ENCODE measurements at regions not wholly inside any gene's neighbourhood (a gene's known extent, or its start where the extent isn't known, plus 50 kb on each side); places are given as distances from the start of the nearest gene placed in this dataset.
A peak's percentile ranks its signal among the peaks of the same experiment; 100 is the strongest.

GRCh38 chr6:100230953-100231316 lies 233.8 kb downstream of the SIM1 start:
- peak; percentile 68 for FAIRE-seq
- peak; percentile 95 for DNase-seq (ENCODE audit: low read depth)
- H3K27me3 ChIP-seq (ENCODE audit: control insufficient read depth, insufficient read depth, low read length) = no peaks in the 10 kb centered on the region

GRCh38 chr6:100230115-100230952 lies 234.4 kb downstream of the SIM1 start:
- Histone ChIP-seq H3K4me3 (ENCODE audit: low read depth, low read length) (no peak overlapping the region), H3K27me3 (ENCODE audit: control insufficient read depth, insufficient read depth, low read length) (no peaks in the 10 kb centered on the region), H3K36me3 (ENCODE audit: control insufficient read depth, insufficient read depth, low read length) (no peaks in the 10 kb centered on the region)
- no peak for DNase-seq (ENCODE audit: low read depth)
- no peak for TF ChIP-seq CTCF (IDR thresholded peaks at IDR 0.05; ENCODE audit: insufficient read depth, low read length, severe bottlenecking)
- FAIRE-seq = no peak

More at GRCh38 chr6:100230953-100231316, 233.8 kb downstream of the SIM1 start:
- no peak for TF ChIP-seq CTCF (IDR thresholded peaks at IDR 0.05; ENCODE audit: insufficient read depth, low read length, severe bottlenecking)
- Histone ChIP-seq H3K36me3 (ENCODE audit: control insufficient read depth, insufficient read depth, low read length) (no peaks in the 10 kb centered on the region), H3K4me3 (ENCODE audit: low read depth, low read length) (no peak overlapping the region)

GRCh38 chr6:100229512-100229911 lies 235.2 kb downstream of the SIM1 start:
- Histone ChIP-seq H3K4me3 (ENCODE audit: low read depth, low read length) (no peak overlapping the region), H3K36me3 (ENCODE audit: control insufficient read depth, insufficient read depth, low read length) (no peaks in the 10 kb centered on the region), H3K27me3 (ENCODE audit: control insufficient read depth, insufficient read depth, low read length) (no peaks in the 10 kb centered on the region)
- no peak for TF ChIP-seq CTCF (IDR thresholded peaks at IDR 0.05; ENCODE audit: insufficient read depth, low read length, severe bottlenecking)
- DNase-seq (ENCODE audit: low read depth) = no peak
- FAIRE-seq = no peak

- DNase-seq (ENCODE audit: low read depth) (peak; percentile 62), FAIRE-seq (no peak)
- H3K27me3 ChIP-seq (ENCODE audit: control insufficient read depth, insufficient read depth, low read length) = no peaks in the 10 kb centered on the region
- H3K36me3 ChIP-seq (ENCODE audit: control insufficient read depth, insufficient read depth, low read length) = no peaks in the 10 kb centered on the region
- peak overlapping the region; percentile 46 for H3K4me3 ChIP-seq (ENCODE audit: low read depth, low read length)
- TF ChIP-seq CTCF (IDR thresholded peaks at IDR 0.05; ENCODE audit: insufficient read depth, low read length, severe bottlenecking) = peak; percentile 9
These were observed 234.9 kb upstream of the MCHR2 start for GRCh38 chr6:100228834-100229441.

- FAIRE-seq (no peak), DNase-seq (ENCODE audit: low read depth) (peak; percentile 59)
- H3K36me3 ChIP-seq (ENCODE audit: control insufficient read depth, insufficient read depth, low read length) = no peaks in the 10 kb centered on the region
- peak overlapping the region; percentile 46 for H3K4me3 ChIP-seq (ENCODE audit: low read depth, low read length)
- TF ChIP-seq CTCF (IDR thresholded peaks at IDR 0.05; ENCODE audit: insufficient read depth, low read length, severe bottlenecking) = no peak
- H3K27me3 ChIP-seq (ENCODE audit: control insufficient read depth, insufficient read depth, low read length) = no peaks in the 10 kb centered on the region
These were observed 234.4 kb upstream of the MCHR2 start for GRCh38 chr6:100228437-100228833.

All from bronchial epithelial cell (primary cell).